GM21786 (cell line): ENCODE measurements at regions not wholly inside any gene's neighbourhood (a gene's known extent, or its start where the extent isn't known, plus 50 kb on each side); places are given as distances from the start of the nearest gene placed in this dataset.
"Not testable (repeated sequence)": the region's sequence is repeated elsewhere in the genome, so short reads cannot be mapped to it uniquely, and the experiment has no call there.

Source experiments
- ATAC-seq: cut with Tn5 transposase; IDR thresholded peaks from one replicate; pipeline ENCODE4 v1.9.1; 2021; ENCODE audit not compliant: unreplicated experiment

DNA sequence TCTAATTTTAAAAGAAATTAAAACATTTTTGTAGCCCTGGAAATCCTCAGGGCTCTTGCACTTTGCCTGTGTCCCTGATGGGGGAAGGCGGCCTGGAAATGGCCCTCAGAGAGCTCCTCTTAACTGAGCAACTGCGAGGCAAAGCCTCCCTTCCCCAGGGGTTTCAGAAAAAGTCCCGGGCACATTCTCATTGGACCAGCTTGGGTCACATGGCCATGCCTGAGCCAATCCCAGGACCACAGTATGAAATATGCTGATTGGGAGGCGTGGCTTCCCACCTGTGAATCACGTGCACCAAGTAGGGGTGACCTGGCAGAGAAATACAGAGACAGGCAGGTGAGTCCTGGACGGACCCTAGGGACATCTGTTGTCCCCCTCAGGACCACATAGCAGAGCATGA is 90.4 kb upstream of the SFSWAP start:
- ATAC-seq = no peak

DNA sequence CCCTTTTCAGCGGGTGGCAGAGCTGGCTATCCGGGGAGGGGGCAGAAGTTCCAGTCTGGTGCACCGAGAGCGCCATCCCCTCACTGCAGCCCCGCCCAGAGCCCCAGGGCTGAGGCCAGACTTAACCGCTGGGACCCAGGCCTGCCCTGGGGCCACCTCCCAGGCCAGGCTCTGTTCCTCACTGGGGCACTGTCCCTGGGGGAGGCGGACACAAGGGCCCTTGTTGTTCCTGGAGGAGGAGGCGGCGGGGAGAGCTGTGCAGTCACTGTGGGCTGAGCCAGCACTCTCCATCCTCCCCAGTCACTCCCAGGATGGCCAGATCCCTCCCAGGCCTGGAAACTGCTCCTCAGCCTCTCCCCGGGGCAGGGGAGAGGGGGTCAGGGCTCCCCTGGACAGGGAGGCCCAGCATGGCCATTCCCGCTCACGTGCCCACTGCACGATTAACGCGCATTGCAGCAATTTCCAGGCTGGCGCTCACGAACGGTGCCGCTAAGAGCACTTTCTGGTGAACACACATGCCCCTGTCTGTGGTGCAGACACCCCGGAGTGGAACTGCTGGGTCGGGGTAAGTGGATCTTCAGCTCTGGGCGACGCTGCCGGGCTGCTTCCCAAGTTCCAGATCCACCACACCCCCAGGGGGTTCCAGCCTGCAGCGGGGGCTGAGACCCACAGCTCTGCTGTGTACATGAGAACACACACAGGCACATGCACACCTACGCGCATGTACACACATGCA is 89.8 kb upstream of the SFSWAP start:
- ATAC-seq = no peak

DNA sequence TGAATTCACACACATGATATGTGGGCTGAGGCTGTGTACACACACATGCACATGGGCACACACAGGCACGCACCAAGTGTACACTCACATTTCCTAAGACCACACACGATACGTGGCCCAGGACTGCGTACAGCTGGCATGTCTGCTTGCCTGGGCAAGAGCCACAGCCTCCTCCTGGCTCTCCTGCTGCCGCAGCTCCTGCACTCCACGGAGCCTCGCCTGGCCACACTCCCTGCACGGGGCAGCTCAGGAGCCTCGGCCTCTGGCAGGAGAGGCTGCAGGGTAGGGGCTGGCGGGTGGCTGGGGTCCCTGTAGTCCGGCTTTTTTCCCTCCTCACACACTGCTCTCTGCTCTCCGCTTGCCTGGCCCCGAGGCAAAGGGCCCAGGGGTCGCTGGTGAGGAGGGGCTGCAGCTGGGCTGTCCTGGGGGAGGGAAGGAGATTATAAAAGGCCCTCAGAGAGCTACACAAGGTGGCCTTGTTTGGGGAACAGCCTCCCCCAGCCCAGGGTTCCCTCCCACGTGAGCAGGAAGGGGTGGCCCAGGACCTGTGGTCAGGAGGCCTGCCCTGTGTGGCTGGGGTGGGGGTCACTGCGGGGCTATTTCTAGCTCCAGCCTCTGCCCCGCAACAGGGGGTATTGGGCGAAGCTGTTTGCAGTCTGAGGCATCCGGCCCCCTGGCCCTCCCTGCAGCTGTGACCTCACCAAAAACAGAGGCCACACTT is 89.0 kb upstream of the SFSWAP start:
- no peak for ATAC-seq

DNA sequence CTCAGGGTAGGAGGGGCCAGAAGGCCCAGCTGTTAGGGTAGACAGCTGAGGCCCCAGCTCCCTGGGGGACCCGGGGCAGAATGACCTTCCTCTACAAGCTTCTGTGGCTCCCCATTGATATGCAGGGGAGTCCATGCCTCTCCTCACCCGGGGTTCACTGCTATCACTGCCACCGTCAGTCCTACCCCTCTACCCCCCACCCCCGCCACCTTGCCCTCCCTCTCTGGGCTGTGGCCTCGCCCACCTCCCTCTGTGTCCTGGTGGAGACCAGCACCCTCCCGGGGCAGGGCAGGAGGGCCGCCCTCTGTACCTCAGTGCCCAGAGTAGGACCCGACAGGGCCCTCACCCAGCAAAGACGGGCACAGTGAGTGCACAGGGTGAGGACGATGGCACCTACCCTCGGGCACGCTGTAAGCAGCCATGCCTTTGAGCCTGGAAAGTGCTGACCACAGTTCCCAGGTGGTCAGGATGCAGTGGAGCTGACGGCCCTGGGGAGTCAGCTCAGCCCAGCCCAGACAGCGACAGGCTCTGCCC is 88.4 kb upstream of the SFSWAP start:
- ATAC-seq = no peak

DNA sequence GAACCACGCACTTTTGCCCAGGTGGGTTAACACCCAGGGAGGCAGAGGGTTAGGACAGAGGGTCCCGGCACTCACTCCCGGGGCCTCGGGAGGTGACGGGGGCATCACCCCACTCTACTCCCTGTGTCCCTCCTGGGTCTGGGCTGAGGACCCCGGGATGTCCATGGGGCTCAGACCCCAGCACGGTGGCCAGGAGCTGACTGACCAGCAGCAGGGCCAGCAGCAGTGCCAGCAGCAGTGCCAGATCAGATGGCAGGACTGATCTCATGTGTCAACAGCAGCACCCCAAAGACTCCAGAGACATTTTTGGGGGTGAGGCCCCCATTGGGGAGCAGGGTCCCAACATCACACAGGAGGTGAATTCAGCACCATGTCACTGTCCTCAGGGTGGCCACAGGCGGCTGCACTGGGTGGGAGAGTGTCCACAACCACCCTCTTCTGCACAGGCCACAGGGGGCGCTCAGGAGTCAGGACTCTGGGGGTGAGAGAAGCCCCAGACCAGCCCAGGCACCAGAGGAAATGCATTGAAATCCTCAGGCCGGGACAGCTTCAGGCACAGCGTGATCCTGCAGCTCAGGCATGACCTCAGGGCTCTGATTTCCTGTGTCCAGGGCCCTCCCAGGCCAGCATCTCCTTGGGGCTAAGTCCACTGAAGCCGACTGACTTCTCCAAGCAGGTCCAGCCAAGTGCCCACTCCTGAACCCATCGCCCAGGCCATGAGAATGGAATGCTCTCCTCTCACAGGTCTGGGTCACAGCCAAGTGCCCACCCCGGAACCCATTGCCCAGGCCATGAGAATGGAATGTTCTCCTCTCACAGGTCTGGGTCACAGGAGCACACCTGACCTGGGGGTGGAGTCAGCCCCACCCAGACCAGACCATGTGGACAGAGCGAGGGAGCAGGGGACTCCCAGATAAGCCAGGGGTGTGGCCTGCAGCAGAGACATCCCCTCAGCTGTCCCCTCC is 87.2 kb upstream of the SFSWAP start:
- not testable (repeated sequence) for ATAC-seq

DNA sequence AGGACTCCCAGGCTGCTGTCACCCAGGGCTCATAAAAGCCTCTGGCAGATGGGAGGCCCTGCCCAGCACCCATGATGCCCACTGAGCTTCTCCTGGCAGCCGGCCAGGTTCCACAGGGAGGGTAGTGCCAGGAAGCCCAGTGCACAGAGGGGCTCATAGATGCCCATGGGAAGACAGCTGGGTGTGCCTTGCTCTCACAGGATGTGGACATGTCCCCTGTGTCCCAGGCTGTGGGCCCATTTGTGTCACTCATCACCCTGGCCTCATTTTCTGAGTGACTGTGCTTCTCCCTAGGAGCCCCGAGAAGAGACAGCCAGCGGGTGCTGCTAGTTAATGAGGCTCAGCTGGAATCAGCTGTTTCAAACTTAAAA is 86.5 kb upstream of the SFSWAP start:
- ATAC-seq = not testable (repeated sequence)

DNA sequence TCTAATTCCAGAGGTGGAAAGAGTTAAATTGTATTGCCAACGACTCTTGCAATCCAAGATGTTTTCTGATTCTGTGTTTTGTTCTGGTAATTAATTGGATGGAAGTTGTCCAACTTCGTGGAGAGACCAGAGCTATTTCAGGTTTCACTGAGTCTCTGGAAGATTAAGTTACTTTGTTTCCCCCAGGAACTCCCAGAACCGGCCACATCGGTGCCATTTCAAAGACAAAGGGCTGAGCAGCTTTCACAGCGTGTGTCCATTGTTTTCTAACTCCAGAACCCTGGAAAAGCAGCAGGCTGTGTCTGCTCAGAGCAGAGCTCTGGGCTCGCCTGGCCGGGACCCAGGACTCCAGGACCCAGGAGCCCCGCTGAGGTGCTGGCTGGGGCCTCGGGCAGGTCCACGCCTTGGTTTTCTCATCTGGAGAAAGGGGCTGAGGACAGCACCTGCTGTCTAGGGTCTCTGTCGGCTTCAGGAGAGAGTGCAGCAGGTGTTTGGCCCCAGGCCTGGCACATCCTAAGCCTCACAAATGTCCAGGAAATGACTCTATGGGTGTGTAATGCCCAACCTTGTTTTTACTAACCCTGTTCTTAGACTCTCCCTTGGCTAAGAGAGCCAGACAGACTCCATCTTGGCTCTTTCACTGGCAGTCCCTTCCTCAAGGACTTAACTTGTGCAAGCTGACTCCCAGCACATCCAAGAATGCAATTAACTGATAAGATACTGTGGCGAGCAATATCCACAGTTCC is 86.0 kb upstream of the SFSWAP start:
- not testable (repeated sequence) for ATAC-seq

DNA sequence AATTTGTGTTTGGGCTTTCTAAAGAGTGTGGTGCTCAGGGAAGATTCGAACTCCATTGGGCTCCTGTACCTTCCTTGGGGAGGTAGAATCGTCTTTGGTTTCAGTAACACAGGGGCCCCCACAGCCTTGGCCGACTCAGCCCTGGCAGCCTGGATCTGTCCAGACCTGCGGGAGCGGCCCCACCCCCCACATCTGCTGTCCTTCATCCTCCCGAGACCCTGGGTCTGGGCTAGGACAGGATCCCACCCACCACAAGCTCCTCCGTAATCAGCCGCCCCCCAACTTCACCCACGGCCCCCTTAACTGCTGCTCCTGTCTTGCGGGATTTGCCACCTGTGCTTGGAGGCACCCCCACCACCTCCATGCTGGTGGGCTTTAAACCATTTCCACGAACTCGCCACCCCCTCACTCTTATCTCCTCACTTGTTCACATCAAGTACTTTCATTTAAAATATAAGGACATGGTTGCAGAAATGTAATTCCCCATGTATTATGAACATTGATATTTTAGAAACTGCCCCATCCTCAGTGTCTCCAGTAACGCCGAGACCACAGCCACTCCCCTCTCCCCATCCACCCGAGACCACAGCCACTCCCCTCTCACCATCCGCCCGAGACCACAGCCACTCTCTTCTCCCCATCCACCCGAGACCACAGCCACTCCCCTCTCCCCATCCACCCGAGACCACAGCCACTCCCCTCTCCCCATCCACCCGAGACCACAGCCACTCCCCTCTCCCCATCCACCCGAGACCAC is 84.7 kb upstream of the SFSWAP start:
- not testable (repeated sequence) for ATAC-seq

DNA sequence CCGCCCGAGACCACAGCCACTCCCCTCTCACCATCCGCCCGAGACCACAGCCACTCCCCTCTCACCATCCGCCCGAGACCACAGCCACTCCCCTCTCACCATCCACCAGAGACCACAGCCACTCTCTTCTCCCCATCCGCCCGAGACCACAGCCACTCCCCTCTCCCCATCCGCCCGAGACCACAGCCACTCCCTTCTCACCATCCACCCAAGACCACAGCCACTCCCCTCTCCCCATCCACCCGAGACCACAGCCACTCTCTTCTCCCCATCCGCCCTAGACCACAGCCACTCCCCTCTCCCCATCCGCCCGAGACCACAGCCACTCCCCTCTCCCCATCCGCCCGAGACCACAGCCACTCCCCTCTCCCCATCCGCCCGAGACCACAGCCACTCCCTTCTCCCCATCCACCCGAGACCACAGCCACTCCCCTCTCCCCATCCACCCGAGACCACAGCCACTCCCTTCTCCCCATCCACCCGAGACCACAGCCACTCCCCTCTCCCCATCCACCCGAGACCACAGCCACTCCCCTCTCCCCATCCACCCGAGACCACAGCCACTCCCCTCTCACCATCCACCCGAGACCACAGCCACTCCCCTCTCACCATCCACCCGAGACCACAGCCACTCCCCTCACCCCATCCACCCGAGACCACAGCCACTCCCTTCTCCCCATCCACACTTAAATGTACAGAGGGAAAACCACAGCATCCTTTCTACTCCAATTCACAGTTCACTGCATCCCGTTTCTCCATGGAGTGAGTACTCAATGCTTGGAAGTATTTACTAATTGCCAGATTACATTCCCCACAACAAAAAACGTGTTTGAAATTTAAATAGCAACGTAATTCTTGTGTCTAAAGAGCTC is 83.5 kb upstream of the SFSWAP start:
- ATAC-seq = not testable (repeated sequence)

DNA sequence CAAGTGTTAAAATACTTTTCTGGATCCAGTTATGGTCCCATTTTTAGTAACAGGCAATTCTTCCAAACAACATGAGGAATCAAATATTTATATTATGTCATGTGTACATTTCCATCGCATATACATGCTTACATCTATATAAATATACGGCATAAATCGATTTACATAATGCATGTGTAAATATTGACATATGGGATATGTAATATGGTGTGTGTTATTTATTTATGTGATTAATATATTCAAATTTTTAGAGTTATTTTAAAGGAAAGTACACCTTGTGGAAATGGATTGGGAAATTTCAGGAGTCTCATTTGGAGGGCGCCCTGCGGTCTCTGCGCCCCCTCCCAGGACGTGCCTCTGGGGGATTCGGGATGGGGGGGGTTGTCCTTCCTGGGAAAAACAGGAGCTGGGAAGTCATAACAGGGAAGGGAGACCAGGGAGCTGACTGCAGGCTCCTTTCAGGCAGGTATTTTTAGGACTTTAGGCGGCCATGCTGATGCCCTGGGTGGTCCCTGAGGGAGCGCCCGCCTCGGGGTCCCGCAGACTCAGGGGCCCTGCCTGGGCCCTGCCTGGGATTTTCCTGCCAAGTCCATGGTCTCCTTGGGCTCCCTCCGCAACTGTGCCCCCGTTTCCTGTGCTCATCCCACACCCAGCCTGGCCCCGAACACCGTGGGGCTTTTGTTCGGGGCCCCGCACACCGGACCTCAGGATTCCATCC is 82.7 kb upstream of the SFSWAP start:
- no peak for ATAC-seq

DNA sequence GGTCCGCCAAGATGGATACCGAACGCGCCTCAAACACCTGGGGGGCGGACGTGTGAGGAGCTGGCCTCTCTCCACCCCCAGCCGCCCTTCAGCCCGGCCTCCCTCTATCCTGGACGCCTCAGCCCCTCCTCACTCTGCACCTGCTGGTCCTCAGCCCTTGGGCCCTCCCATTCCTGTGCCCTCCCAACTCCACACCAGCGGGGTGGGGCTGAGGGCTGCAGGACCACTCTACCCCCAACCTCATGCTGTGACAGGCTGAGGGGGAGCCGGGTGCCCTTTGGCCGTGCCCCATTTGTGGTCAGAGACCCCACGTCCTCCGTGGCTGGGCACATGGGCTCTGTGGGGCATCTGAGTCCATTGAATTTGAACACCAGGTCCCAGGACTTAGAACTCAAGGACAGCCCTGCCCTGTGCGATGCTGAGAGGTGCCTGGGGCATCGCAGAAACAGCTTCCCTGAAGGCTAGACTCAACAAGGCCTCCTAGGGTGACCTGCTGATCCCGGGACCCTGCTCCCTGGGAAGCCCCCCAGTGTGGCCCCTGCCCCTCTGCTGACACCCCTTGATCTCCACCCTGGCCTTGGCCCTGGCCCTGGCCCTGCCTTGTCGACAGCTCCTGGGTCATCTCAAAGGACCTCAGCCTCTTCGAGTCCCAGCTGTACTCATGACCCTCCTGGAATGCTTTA is 82.0 kb upstream of the SFSWAP start:
- ATAC-seq = no peak

DNA sequence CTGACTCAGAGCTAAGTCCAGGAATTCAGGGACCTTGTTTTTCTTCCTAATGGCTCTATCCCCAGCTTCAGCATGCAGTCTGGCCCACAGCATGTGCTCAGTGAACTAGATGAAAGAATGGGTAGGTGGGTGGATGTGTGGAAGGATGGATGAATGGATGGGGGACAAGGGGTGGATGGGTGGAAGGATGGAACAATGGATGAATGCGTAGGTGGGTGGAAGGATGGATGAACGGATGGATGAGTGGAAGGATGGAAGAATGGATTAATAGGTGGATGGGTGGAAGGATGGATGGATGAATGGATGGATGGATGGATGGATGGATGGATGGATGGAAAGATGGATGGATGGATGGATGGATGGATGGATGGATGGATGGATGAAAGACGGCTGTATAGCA is 79.7 kb upstream of the SFSWAP start:
- no peak for ATAC-seq

DNA sequence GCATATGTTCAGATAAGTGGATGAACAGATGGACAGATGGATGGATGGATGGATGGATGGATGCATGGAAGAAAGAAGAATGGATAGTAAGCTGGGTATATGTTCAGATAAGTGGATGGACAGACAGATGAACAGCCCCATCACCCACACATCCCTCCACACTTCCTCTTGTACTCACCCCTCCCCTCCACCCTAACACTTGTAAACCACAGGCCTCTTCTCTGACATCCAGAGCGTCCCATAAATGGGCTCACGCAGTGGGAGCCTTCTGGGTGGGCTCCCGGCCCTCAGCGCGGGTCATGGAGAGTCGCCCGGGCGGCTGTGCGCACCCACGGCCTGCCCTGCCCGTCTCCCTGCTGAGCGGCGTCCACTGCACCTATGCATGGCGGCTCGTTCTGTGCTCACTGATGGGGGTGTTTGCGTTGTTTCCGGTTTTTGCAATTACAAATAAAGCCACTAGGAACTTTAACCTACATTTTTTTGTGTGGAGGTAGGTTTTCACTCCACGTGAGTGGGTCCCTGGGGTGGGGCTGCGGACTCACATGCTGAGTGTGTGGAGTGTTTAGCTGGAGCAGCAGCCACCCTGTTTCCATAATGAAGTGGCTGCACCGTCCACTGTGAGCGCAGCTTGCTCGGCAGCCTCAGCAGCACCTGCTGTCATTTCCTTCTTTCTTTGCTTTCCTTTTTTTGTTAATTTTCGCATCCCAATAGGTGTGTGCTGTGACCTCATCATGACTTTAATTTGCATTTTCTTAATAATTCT is 78.8 kb upstream of the SFSWAP start:
- ATAC-seq = not testable (repeated sequence)

DNA sequence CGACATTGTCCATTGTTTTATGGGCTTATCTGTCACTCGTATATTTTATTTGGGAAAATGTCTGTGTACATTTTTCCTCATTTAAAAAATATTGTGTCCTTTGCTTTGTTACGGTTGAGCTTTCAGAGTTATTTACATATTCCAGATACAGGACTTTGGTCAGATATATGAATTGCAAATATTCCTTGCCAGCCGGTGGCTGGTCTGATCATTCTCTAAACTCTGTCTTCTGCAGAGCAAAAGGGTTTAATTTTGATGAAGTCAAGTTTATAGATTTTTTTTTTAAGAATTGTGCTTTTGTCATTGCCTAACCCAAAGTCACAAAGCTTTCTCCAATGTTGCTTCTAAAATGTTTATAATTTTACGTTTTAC is 78.3 kb upstream of the SFSWAP start:
- not testable (repeated sequence) for ATAC-seq

DNA sequence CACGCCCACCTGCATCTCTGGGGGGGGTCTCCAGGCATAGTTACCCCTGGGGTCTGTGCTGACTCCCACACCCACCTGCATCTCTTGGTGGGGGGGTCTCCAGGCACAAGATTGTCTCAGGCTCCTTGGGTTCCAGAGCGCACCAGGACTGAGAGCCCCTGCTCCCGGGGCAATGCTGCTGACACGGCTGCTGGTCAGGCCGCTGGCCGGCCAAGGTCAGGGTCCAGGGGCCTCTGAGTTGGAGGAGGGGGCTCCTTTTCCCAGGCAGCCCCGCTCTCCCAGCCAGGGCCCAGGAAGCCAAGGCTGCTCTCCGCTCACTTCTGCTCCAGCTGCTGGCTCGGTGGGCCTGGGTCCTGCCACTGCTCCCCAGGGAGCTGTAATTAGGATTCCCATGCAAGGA is 77.3 kb upstream of the SFSWAP start:
- ATAC-seq = not testable (repeated sequence)

DNA sequence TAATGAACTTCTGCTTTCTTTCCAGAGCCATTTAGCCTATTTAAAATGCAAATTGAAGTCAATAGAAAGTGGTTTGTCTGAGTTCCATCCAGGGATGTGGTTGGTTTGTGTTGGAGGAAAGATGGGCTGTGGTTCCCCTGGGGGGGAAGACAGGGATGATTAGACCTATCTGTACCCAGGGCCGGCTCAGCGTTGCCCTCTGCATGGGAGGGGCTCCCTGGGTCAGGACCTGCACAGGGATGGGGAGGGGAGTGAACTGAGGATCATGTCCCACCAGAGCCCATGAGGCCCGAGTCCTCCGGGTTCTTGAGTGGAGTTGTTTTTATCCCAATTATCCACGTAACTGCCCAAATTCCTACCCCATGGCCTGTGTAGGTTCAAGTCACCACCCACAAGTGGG is 76.9 kb upstream of the SFSWAP start:
- ATAC-seq = no peak

DNA sequence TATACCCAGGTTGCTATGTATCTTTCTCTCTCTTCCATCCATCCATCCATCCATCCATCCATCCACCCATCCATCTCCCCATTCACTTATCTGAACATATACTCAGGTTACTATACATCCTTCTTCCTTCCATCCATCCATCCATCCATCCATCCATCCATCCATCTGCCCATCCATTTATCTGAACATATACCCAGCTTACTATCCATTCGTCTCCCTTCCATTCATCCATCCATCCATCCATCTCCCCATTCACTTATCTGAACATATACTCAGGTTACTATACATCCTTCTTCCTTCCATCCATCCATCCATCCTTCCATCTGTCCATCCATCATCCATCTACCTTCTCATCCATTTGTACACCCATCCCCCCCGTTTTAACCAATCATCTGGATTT is 75.9 kb upstream of the SFSWAP start:
- ATAC-seq = not testable (repeated sequence)
